H1 (cell line): ENCODE measurements at regions not wholly inside any gene's neighbourhood (a gene's known extent, or its start where the extent isn't known, plus 50 kb on each side); places are given as distances from the start of the nearest gene placed in this dataset.

Experiments
- CTCF ChIA-PET: fragments of 300-600 bp; sonication (Branson Sonifier 250); formaldehyde crosslinking; loops from one replicate; lab custom pipeline; 2021; ENCODE audit not compliant: partially characterized antibody; lab: Charles Lee
- POLR2A ChIA-PET: fragments of 300-600 bp; sonication (Branson Sonifier 250); formaldehyde crosslinking; loops from one replicate; lab custom pipeline; 2021; ENCODE audit warnings: inconsistent platforms; ENCODE audit not compliant: partially characterized antibody; lab: Charles Lee
- DNase-seq, 2 experiments: peaks; one replicate each; pipeline versions ENCODE4 v3.0.0 to v3.0.0-alpha.2; 2010 to 2022; ENCODE audit warnings: low spot score in 2 of 2, low read depth in 1 of 2, mixed read lengths in 1 of 2
- FAIRE-seq: peaks from 2 replicates; lab custom pipeline; 2011; peaks lifted over from hg19 to GRCh38; lab: Jason Lieb, UNC
- H2AFZ ChIP-seq: 2 replicates; pipeline ENCODE4 v1.8.1; 2012; ENCODE audit warnings: low read length, inconsistent platforms
- H2AK5ac ChIP-seq: 2 replicates; pipeline ENCODE4 v1.6.1; 2013; ENCODE audit warnings: low read depth, low read length
- H2BK120ac ChIP-seq: replicated peaks from 2 replicates; pipeline ENCODE3; 2013; ENCODE audit warnings: low read depth, low read length, inconsistent platforms
- H2BK12ac ChIP-seq: 2 replicates; pipeline ENCODE4 v1.6.1; 2013; ENCODE audit warnings: low read depth, low read length
- H2BK15ac ChIP-seq: 2 replicates; pipeline ENCODE4 v1.6.1; 2013; ENCODE audit warnings: low read length
- H2BK20ac ChIP-seq: 2 replicates; pipeline ENCODE4 v1.6.1; 2013; ENCODE audit warnings: low read length
- H2BK5ac ChIP-seq: 2 replicates; pipeline ENCODE4 v1.6.1; 2013; ENCODE audit warnings: low read depth, low read length
- H3K14ac ChIP-seq: 2 replicates; pipeline ENCODE4 v1.6.1; 2013; ENCODE audit warnings: inconsistent platforms; ENCODE audit not compliant: insufficient read length
- H3K18ac ChIP-seq: 2 replicates; pipeline ENCODE4 v1.6.1; 2013; ENCODE audit warnings: low read length; ENCODE audit errors: extremely low read depth
- H3K23ac ChIP-seq: 2 replicates; pipeline ENCODE4 v1.6.1; 2013; ENCODE audit warnings: inconsistent platforms; ENCODE audit not compliant: insufficient read length
- H3K23me2 ChIP-seq: 2 replicates; pipeline ENCODE4 v1.6.1; 2013; ENCODE audit warnings: low read depth, low read length
- H3K27ac ChIP-seq: 2 replicates; pipeline ENCODE4 v1.6.1; 2011; ENCODE audit warnings: low read depth, low read length, inconsistent platforms
- H3K27me3 ChIP-seq, 4 experiments: replicated peaks in 1 of 4; 1 replicate in 1 of 4; 2 replicates in 3 of 4; pipeline versions ENCODE4 v1.6.1 to v1.8.1; 2011 to 2013; ENCODE audit warnings: low read length in 3 of 4, mild to moderate bottlenecking in 3 of 4, inconsistent platforms in 2 of 4, mixed read lengths in 2 of 4, moderate library complexity in 1 of 4; ENCODE audit not compliant: control insufficient read depth in 3 of 4, insufficient read depth in 3 of 4; ENCODE audit errors: extremely low read depth in 1 of 4
- H3K36me3 ChIP-seq, 4 experiments: 2 replicates each; pipeline versions ENCODE4 v1.6.1 to v1.8.1; 2011 to 2013; ENCODE audit warnings: mild to moderate bottlenecking in 4 of 4, low read length in 3 of 4, moderate library complexity in 2 of 4, control low read depth in 1 of 4, inconsistent platforms in 1 of 4; ENCODE audit not compliant: insufficient read depth in 4 of 4, control insufficient read depth in 2 of 4
- H3K4ac ChIP-seq: replicated peaks from 2 replicates; pipeline ENCODE3; 2013; ENCODE audit warnings: low read length, low read depth, mixed read lengths, inconsistent platforms; ENCODE audit not compliant: insufficient read length
- H3K4me1 ChIP-seq, 4 experiments: replicated peaks in 1 of 4; 1 replicate in 1 of 4; 2 replicates in 3 of 4; pipeline versions ENCODE4 v1.6.1 to v1.8.1; 2011 to 2013; ENCODE audit warnings: low read length in 3 of 4, inconsistent platforms in 2 of 4, mixed read lengths in 1 of 4; ENCODE audit not compliant: insufficient read depth in 4 of 4, control insufficient read depth in 3 of 4
- H3K4me2 ChIP-seq, 2 experiments: 2 replicates each; pipeline versions ENCODE4 v1.6.1 to v1.8.1; 2011 to 2013; ENCODE audit warnings: low read depth in 2 of 2, low read length in 2 of 2, control low read depth in 1 of 2, inconsistent platforms in 1 of 2, mild to moderate bottlenecking in 1 of 2; ENCODE audit not compliant: insufficient read depth in 1 of 2
- H3K4me3 ChIP-seq, 4 experiments: fragments of 200-600, 300-600 bp in 1 of 4; sonication (generic), shearing (Covaris generic), sonication (Bioruptor Twin) in 1 of 4; 2 replicates each; pipeline versions ENCODE4 v1.5.1 to v1.8.1; 2011 to 2016; ENCODE audit warnings: low read length in 4 of 4, low read depth in 3 of 4, control low read depth in 2 of 4, inconsistent platforms in 2 of 4, mild to moderate bottlenecking in 2 of 4, mixed read lengths in 1 of 4, moderate library complexity in 1 of 4; ENCODE audit not compliant: insufficient read depth in 2 of 4; ENCODE audit errors: extremely low read depth in 1 of 4
- H3K56ac ChIP-seq: replicated peaks from 2 replicates; pipeline ENCODE3; 2013; ENCODE audit warnings: low read depth, mild to moderate bottlenecking, mixed read lengths, low read length, inconsistent platforms; ENCODE audit not compliant: insufficient read length
- H3K79me1 ChIP-seq: 2 replicates; pipeline ENCODE4 v1.6.1; 2013; ENCODE audit warnings: low read depth, low read length, control low read depth
- H3K79me2 ChIP-seq, 2 experiments: 2 replicates each; pipeline versions ENCODE4 v1.6.1 to v1.8.1; 2012 to 2013; ENCODE audit warnings: low read length in 2 of 2, mild to moderate bottlenecking in 2 of 2, inconsistent platforms in 1 of 2; ENCODE audit not compliant: insufficient read depth in 2 of 2, control insufficient read depth in 1 of 2
- H3K9ac ChIP-seq, 4 experiments: replicated peaks in 1 of 4; 1 replicate in 1 of 4; 2 replicates in 3 of 4; pipeline versions ENCODE4 v1.6.1 to v1.8.1; 2011 to 2013; ENCODE audit warnings: low read depth in 3 of 4, low read length in 3 of 4, control low read depth in 2 of 4, mild to moderate bottlenecking in 2 of 4, moderate library complexity in 2 of 4, inconsistent platforms in 1 of 4; ENCODE audit errors: extremely low read depth in 1 of 4
- H3K9me3 ChIP-seq, 2 experiments: 2 replicates each; pipeline versions ENCODE4 v1.6.1 to v1.8.1; 2012 to 2013; ENCODE audit warnings: mild to moderate bottlenecking in 2 of 2, moderate library complexity in 2 of 2, control low read depth in 1 of 2, inconsistent platforms in 1 of 2, low read depth in 1 of 2, low read length in 1 of 2, mixed read lengths in 1 of 2; ENCODE audit not compliant: insufficient read depth in 2 of 2
- H4K20me1 ChIP-seq, 2 experiments: replicated peaks in 1 of 2; 2 replicates each; pipeline versions ENCODE3 to v1.8.1; 2011 to 2013; ENCODE audit warnings: inconsistent platforms in 2 of 2, low read length in 2 of 2, mild to moderate bottlenecking in 1 of 2; ENCODE audit not compliant: insufficient read depth in 2 of 2, control insufficient read depth in 1 of 2
- H4K5ac ChIP-seq: 2 replicates; pipeline ENCODE4 v1.6.1; 2013; ENCODE audit warnings: low read length, low read depth, mixed read lengths, inconsistent platforms; ENCODE audit not compliant: insufficient read length
- H4K8ac ChIP-seq: 2 replicates; pipeline ENCODE4 v1.8.0; 2013; ENCODE audit warnings: mild to moderate bottlenecking, moderate library complexity, low read length, inconsistent platforms; ENCODE audit not compliant: insufficient read depth; ENCODE audit errors: extremely low read depth
- H4K91ac ChIP-seq: replicated peaks from 2 replicates; pipeline ENCODE3; 2013; ENCODE audit warnings: low read length, mixed read lengths, inconsistent platforms; ENCODE audit not compliant: insufficient read length
- CHD2 ChIP-seq: IDR thresholded peaks from 2 replicates; pipeline ENCODE4 v1.6.1; 2012; ENCODE audit warnings: low read length, improper control_type of control experiment
- WGBS, 2 experiments: shearing (Covaris generic) in 1 of 2; methylation state at CpG; one replicate each; pipeline versions ENCODE4 v1.1.6 to v1.1.7; 2013 to 2015; ENCODE audit warnings: low lambda C conversion rate in 2 of 2, mixed read lengths in 2 of 2, inconsistent platforms in 1 of 2, low coverage in 1 of 2, missing lambda C conversion rate in 1 of 2; ENCODE audit not compliant: insufficient replicate concordance in 2 of 2, insufficient coverage in 1 of 2, insufficient read length in 1 of 2; ENCODE audit errors: extremely low coverage in 1 of 2, missing lambda C conversion rate in 1 of 2; 5-methylcytosine and 5-hydroxymethylcytosine counted together

DNA sequence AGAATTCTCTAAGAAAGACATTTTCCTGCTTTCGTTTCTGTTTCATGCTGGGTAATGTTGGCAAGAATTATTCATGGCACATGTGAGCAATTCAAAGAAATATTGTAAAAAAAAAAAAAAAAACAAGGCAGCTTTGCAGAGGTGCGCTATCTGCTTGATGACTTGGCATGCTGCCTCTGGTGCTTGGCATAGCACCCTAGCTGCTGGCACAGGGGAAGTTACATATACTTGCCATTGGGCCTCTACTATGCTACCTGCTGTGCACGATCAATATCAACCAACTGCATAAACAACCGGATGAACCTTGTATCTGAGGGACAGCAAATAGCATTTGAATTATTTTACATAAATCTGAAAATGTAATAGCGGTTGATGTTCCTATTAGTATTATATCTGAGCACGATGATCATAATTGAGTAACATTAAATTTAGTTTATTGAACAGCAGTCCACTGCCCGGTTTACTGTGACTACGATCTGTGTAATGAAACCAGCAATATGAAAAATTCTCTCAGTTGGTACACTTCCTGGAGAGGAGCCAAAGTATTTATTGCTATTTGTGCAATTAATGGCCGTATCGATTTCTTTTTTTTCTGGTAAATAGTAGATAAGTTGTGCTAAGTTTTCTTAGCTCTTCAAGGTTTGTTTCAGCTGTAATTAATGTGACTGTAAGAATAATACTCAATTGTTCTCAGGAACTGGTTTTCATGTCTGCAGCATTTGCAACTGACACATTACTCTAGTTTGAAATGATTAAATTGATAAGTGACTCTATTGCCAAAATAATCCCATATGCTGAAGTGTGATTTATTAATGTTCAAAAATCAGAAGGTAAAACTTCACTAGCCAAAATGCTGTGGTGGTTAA, 717.3 kb downstream of the DACH1 start:
- Histone ChIP-seq H3K4ac (no peak overlapping the region), H2AK5ac (no peak overlapping the region), H3K9me3 (no peaks in the 10 kb centered on the region), H2BK20ac (no peak overlapping the region), H3K23ac (no peak overlapping the region), H3K18ac (no peak overlapping the region), H4K91ac (no peak overlapping the region), H3K4me2 (no peak overlapping the region), H3K9ac (no peak overlapping the region), H3K23me2 (no peaks in the 10 kb centered on the region), H3K79me1 (no peaks in the 10 kb centered on the region), H2BK5ac (no peak overlapping the region), H3K27me3 (no peaks in the 10 kb centered on the region), H4K20me1 (no peaks in the 10 kb centered on the region), H3K36me3 (no peaks in the 10 kb centered on the region), H2BK120ac (no peak overlapping the region), H3K56ac (no peak overlapping the region), H3K14ac (no peak overlapping the region), H2BK12ac (no peak overlapping the region), H3K79me2 (no peaks in the 10 kb centered on the region), H4K5ac (no peak overlapping the region), H3K4me1 (no peaks in the 10 kb centered on the region), H2AFZ (no peak overlapping the region), H4K8ac (no peak overlapping the region), H2BK15ac (no peak overlapping the region), H3K4me3 (no peak overlapping the region), H3K27ac (no peak overlapping the region)
- DNase-seq (no peak), FAIRE-seq (no peak)
- CTCF ChIA-PET, result interaction anchor here (2.0 kb wide), 1 partner anchor 10 kb away, joined by 7 read pairs; no protein-coding TSS in a partner anchor
- POLR2A ChIA-PET, result no interaction called here
- WGBS, 2 experiments, result 92% methylated on average over 10 of the region's 10 CpGs; no CpG with 5 or more reads in 1 of the 2 experiments
- no peak for TF ChIP-seq CHD2
